Smooth muscle cell (in vitro differentiated cells): ENCODE measurements at regions not wholly inside any gene's neighbourhood (a gene's known extent, or its start where the extent isn't known, plus 50 kb on each side); places are given as distances from the start of the nearest gene placed in this dataset.

Source experiments
- DNase-seq: peaks from one replicate; lab custom pipeline; 2025; ENCODE audit not compliant: unreplicated experiment; lab: John Stamatoyannopoulos, UW
- H2AFZ ChIP-seq: fragments of 200-600 bp; sonication (generic); 2 replicates; pipeline ENCODE4 v1.6.0; 2016; ENCODE audit warnings: antibody characterized with exemption, low read depth, mild to moderate bottlenecking
- H3F3A ChIP-seq: fragments of 200-600 bp; sonication (generic); 2 replicates; pipeline ENCODE4 v1.6.0; 2017; ENCODE audit warnings: antibody characterized with exemption, low read depth
- H3K27ac ChIP-seq: fragments of 200-600 bp; sonication (generic); 2 replicates; pipeline ENCODE4 v1.5.1; 2016; ENCODE audit warnings: low read depth, mild to moderate bottlenecking
- H3K27me3 ChIP-seq: fragments of 200-600 bp; sonication (generic); 2 replicates; pipeline ENCODE4 v1.6.1; 2016; ENCODE audit warnings: low read depth, mild to moderate bottlenecking
- H3K36me3 ChIP-seq: fragments of 200-600 bp; sonication (generic); 2 replicates; pipeline ENCODE4 v1.5.1; 2016; ENCODE audit warnings: low read depth
- H3K4me1 ChIP-seq: fragments of 200-600 bp; sonication (generic); 2 replicates; pipeline ENCODE4 v1.5.1; 2016; ENCODE audit warnings: low read depth
- H3K4me2 ChIP-seq: fragments of 200-600 bp; sonication (generic); 2 replicates; pipeline ENCODE4 v1.6.0; 2016; ENCODE audit warnings: mild to moderate bottlenecking
- H3K4me3 ChIP-seq: fragments of 200-600 bp; sonication (generic); 2 replicates; pipeline ENCODE4 v1.5.1; 2016; ENCODE audit warnings: mild to moderate bottlenecking
- H3K79me2 ChIP-seq: fragments of 200-600 bp; sonication (generic); 2 replicates; pipeline ENCODE4 v1.6.0; 2016; ENCODE audit warnings: low read depth, mild to moderate bottlenecking
- H3K9ac ChIP-seq: fragments of 200-600 bp; sonication (generic); 2 replicates; pipeline ENCODE4 v1.6.0; 2016; ENCODE audit warnings: low read depth
- H3K9me3 ChIP-seq: fragments of 200-600 bp; sonication (generic); replicated peaks from 2 replicates; pipeline ENCODE4 v1.5.1; 2016; ENCODE audit warnings: low read depth
- H4K20me1 ChIP-seq: fragments of 200-600 bp; sonication (generic); 2 replicates; pipeline ENCODE4 v1.6.0; 2016; ENCODE audit warnings: low read depth
- CTCF ChIP-seq: fragments of 200-600 bp; sonication (generic); IDR thresholded peaks from 2 replicates; pipeline ENCODE4 v1.5.1; 2017; ENCODE audit warnings: borderline replicate concordance, mild to moderate bottlenecking, antibody characterized with exemption; ENCODE audit not compliant: insufficient read depth, poor library complexity, severe bottlenecking
- WGBS: methylation state at CpG from one replicate; pipeline ENCODE4 v1.1.7; 2016; ENCODE audit warnings: low lambda C conversion rate; 5-methylcytosine and 5-hydroxymethylcytosine counted together

- no peaks in the 10 kb centered on the region for H3K79me2 ChIP-seq
- DNase-seq = no peak
- no peaks in the 10 kb centered on the region for H3K36me3 ChIP-seq
- no peak overlapping the region for H3K27ac ChIP-seq
- peaks cover 17% of the 10 kb centered on the region for H3K27me3 ChIP-seq
- H3F3A ChIP-seq = no peaks in the 10 kb centered on the region
- no peaks in the 10 kb centered on the region for H4K20me1 ChIP-seq
- no peak overlapping the region for H3K9ac ChIP-seq
- no peaks in the 10 kb centered on the region for H3K9me3 ChIP-seq
- no peak overlapping the region for H2AFZ ChIP-seq
- no peak overlapping the region for H3K4me2 ChIP-seq
- TF ChIP-seq CTCF = no peak
- no peak overlapping the region for H3K4me3 ChIP-seq
- no peaks in the 10 kb centered on the region for H3K4me1 ChIP-seq
Measured at GRCh38 chr1:217017165-217017564, 293.9 kb upstream of the ESRRG start.

DNA sequence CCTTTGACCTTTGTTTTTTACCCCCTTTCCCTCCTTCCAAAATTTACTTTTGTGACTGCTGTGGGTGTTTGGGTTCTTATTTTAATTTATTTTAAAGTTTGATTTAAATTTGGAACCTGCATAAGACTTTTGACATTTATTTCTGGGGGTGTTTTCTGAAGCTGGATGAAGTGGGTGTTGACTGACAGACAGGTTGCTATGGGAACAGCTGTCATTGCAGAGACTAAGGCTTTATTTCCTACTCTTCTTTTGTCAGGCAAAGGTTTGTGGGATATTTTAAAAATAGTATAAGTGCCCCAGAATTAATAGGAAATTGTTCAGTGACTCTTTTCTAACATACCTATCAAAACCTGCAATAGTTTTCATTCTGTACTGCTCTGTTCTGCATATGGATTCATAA is 290.8 kb upstream of the ESRRG start:
- Histone ChIP-seq H3K9ac (no peak overlapping the region), H3K27ac (no peak overlapping the region), H3K79me2 (no peaks in the 10 kb centered on the region), H3K4me1 (no peaks in the 10 kb centered on the region), H3K27me3 (peaks cover 14% of the 10 kb centered on the region), H3F3A (no peaks in the 10 kb centered on the region), H3K36me3 (no peaks in the 10 kb centered on the region), H2AFZ (no peak overlapping the region), H3K4me2 (no peak overlapping the region), H3K9me3 (no peaks in the 10 kb centered on the region), H3K4me3 (no peak overlapping the region), H4K20me1 (no peaks in the 10 kb centered on the region)
- DNase-seq = no peak
- no peak for TF ChIP-seq CTCF

DNA sequence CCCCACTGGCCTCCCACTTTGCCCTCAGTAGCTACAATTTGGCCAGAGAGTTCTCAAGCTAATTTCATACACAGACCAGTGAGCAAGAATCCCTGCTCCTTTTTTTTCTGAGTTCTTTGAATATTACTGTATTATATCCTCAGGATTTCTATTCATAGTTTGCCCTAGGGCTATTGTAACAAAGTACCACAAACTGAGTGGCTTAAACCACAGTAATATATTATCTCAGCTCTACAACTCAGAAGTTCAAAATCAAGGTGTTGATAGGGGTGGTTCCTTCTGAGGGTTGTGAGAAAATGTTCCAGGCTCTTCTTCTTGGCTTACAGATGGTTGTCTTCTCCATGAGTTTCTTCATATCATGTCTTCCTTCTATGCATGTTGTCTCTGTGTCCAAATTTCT is 289.4 kb upstream of the ESRRG start:
- no peak for DNase-seq
- H3K27ac ChIP-seq = no peak overlapping the region
- no peak overlapping the region for H3K4me3 ChIP-seq
- H4K20me1 ChIP-seq = no peaks in the 10 kb centered on the region
- H3K9ac ChIP-seq = no peak overlapping the region
- TF ChIP-seq CTCF = no peak
- peaks cover 14% of the 10 kb centered on the region for H3K27me3 ChIP-seq
- H3K36me3 ChIP-seq = no peaks in the 10 kb centered on the region
- H3F3A ChIP-seq = no peaks in the 10 kb centered on the region
- no peak overlapping the region for H2AFZ ChIP-seq
- no peaks in the 10 kb centered on the region for H3K79me2 ChIP-seq
- no peaks in the 10 kb centered on the region for H3K4me1 ChIP-seq
- H3K4me2 ChIP-seq = no peak overlapping the region
- H3K9me3 ChIP-seq = no peaks in the 10 kb centered on the region

DNA sequence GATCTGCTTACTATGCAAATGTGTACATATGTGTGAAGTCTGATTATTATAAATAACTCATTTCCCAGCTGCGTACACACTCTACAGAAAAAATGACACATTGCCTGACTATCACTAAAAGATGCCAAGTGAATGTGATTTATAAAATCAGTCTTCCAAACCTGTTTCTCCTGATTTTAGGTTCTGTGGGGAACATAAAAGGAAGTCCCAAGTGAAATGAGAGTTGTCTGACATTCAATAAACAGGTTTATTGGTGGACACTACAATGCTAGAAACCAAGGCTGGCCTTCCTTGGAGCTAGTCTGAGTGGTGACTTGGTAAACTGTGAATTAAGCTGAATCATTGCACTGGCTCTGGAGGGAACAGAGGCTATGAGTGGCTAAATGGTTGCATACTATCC is 287.9 kb upstream of the ESRRG start:
- Histone ChIP-seq H4K20me1 (no peaks in the 10 kb centered on the region), H3K27ac (no peak overlapping the region), H2AFZ (no peak overlapping the region), H3K4me3 (no peak overlapping the region), H3F3A (no peaks in the 10 kb centered on the region), H3K79me2 (no peaks in the 10 kb centered on the region), H3K9ac (no peak overlapping the region), H3K4me1 (no peaks in the 10 kb centered on the region), H3K36me3 (no peaks in the 10 kb centered on the region), H3K9me3 (no peaks in the 10 kb centered on the region), H3K4me2 (no peak overlapping the region), H3K27me3 (peaks cover 14% of the 10 kb centered on the region)
- whole genome bisulfite sequencing = 90% methylated on average over 1 of the region's 1 CpG
- no peak for TF ChIP-seq CTCF
- no peak for DNase-seq
